ENCODE measurements at regions not wholly inside any gene's neighbourhood (a gene's known extent, or its start where the extent isn't known, plus 50 kb on each side); places are given as distances from the start of the nearest gene placed in this dataset.

DNA sequence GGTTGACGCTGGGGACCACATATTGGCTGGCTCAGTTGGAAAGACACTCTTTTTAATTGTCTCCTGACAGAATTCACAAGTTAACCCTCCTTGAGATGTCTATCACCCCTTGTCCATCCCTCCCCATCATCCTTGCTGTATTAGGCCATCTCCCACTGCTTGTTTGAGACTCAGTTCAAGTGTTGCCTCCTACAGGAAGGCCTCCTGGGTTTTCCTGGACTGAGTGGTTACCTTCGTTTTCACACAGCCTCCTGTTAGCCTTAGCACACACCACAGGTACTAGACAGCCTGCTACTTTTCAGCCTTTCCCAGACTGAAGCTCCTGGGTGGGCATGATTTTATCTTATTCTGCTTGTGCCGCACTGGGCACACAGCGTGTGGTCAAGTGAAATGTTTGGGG lies 145.3 kb upstream of the STX18 start:
- DNase-seq (ENCODE audit: extremely low read depth, insufficient read length), result no peak
- Histone ChIP-seq H3K36me3 (ENCODE audit: control insufficient read depth, insufficient read depth, low read length) (no peaks in the 10 kb centered on the region), H3K4me3 (replicated peaks; ENCODE audit: low read depth, low read length) (no peak overlapping the region), H3K27me3 (replicated peaks; ENCODE audit: control insufficient read depth, insufficient read depth, low read length) (no peaks in the 10 kb centered on the region)
- TF ChIP-seq CTCF (IDR thresholded peaks at IDR 0.05; ENCODE audit: insufficient read depth, low read length, poor library complexity, severe bottlenecking), result no peak

GRCh38 chr4:4685810-4686795 lies 144.3 kb upstream of the STX18 start:
- H3K27me3 ChIP-seq (replicated peaks; ENCODE audit: control insufficient read depth, insufficient read depth, low read length), result no peaks in the 10 kb centered on the region
- H3K36me3 ChIP-seq (ENCODE audit: control insufficient read depth, insufficient read depth, low read length), result no peaks in the 10 kb centered on the region
- no peak for TF ChIP-seq CTCF (IDR thresholded peaks at IDR 0.05; ENCODE audit: insufficient read depth, low read length, poor library complexity, severe bottlenecking)
- H3K4me3 ChIP-seq (replicated peaks; ENCODE audit: low read depth, low read length), result no peak overlapping the region
- no peak for DNase-seq (ENCODE audit: extremely low read depth, insufficient read length)

DNA sequence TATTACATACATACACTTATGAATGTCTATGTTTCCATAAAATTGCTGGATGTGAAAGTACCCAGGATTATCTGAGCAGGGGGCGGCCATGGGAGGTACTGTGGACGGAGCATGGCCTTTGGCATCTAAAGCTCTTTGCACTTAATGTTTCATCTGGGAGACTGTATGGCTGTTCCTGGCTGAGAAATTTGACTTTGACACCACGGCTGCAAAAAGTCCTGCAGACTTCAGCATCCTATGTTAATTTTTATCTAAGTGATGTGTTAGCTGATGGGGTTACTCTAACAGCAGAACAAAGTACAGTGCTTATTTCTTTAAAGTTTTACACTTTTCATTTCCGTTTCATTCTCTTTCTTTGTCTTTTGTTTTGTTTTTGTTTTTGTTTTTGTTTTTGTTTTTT lies 139.8 kb upstream of the STX18 start:
- TF ChIP-seq CTCF (IDR thresholded peaks at IDR 0.05; ENCODE audit: insufficient read depth, low read length, poor library complexity, severe bottlenecking), result no peak
- no peaks in the 10 kb centered on the region for H3K27me3 ChIP-seq (replicated peaks; ENCODE audit: control insufficient read depth, insufficient read depth, low read length)
- no peak overlapping the region for H3K4me3 ChIP-seq (replicated peaks; ENCODE audit: low read depth, low read length)

DNA sequence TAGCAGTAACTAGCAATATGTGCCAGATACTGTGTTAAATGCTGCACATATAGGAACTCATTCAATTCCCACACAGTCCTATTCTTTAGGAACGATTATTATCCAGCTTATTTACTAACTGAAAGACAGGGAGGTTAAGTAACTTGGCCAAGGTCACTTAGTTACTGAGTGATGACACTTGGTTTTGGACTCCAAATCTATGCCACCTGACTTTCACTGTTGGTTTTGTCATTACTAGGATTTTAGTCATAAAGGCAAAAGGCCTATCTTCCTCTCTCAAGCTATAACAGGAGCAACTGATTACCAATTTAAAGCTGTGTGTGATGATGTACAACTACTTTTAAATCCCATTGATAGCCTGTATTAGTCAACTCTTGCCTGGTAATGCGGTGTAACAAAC lies 138.9 kb upstream of the STX18 start:
- no peak overlapping the region for H3K4me3 ChIP-seq (replicated peaks; ENCODE audit: low read depth, low read length)
- no peaks in the 10 kb centered on the region for H3K36me3 ChIP-seq (ENCODE audit: control insufficient read depth, insufficient read depth, low read length)
- DNase-seq (ENCODE audit: extremely low read depth, insufficient read length), result no peak
- no peaks in the 10 kb centered on the region for H3K27me3 ChIP-seq (replicated peaks; ENCODE audit: control insufficient read depth, insufficient read depth, low read length)
- no peak for TF ChIP-seq CTCF (IDR thresholded peaks at IDR 0.05; ENCODE audit: insufficient read depth, low read length, poor library complexity, severe bottlenecking)

More for the DNA sequence above, 139.8 kb upstream of the STX18 start:
- no peaks in the 10 kb centered on the region for H3K36me3 ChIP-seq (ENCODE audit: control insufficient read depth, insufficient read depth, low read length)
- no peak for DNase-seq (ENCODE audit: extremely low read depth, insufficient read length)

- no peak for DNase-seq (ENCODE audit: extremely low read depth, insufficient read length)
- no peaks in the 10 kb centered on the region for H3K36me3 ChIP-seq (ENCODE audit: control insufficient read depth, insufficient read depth, low read length)
- no peaks in the 10 kb centered on the region for H3K27me3 ChIP-seq (replicated peaks; ENCODE audit: control insufficient read depth, insufficient read depth, low read length)
- TF ChIP-seq CTCF (IDR thresholded peaks at IDR 0.05; ENCODE audit: insufficient read depth, low read length, poor library complexity, severe bottlenecking), result no peak
- H3K4me3 ChIP-seq (replicated peaks; ENCODE audit: low read depth, low read length), result no peak overlapping the region
These were observed 138.4 kb upstream of the STX18 start for GRCh38 chr4:4680243-4680642.

All from GM06990 (cell line).